ENCODE measurements at regions not wholly inside any gene's neighbourhood (a gene's known extent, or its start where the extent isn't known, plus 50 kb on each side); places are given as distances from the start of the nearest gene placed in this dataset.

DNA sequence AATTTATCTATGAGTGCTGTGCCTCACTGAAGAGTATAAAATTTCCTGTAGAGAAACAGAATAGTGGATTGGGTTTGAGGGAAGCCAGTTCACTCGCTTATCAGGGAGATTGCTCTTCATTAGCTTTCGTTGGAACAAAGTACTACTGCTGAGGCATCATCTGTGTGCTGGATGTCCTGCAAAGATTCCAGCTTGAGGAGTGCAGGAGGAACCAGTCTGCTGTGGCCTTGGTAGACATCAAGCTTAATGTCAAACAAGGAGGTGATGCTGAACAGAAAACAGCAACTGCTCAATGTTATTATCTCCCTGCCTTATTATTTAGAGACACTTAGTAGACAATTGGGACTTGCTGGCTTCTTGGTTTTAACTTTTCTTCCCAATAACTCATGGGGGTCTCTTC is 297.5 kb upstream of the DPH6 start:
- POLR2A ChIA-PET = no interaction called here
- no peak overlapping the region for H3K4me3 ChIP-seq (ENCODE audit: low read depth, low read length)
- intact Hi-C loops (cut with micrococcal nuclease; ENCODE audit: unreplicated experiment) = no loop called here
- TF ChIP-seq, protein P1, sequence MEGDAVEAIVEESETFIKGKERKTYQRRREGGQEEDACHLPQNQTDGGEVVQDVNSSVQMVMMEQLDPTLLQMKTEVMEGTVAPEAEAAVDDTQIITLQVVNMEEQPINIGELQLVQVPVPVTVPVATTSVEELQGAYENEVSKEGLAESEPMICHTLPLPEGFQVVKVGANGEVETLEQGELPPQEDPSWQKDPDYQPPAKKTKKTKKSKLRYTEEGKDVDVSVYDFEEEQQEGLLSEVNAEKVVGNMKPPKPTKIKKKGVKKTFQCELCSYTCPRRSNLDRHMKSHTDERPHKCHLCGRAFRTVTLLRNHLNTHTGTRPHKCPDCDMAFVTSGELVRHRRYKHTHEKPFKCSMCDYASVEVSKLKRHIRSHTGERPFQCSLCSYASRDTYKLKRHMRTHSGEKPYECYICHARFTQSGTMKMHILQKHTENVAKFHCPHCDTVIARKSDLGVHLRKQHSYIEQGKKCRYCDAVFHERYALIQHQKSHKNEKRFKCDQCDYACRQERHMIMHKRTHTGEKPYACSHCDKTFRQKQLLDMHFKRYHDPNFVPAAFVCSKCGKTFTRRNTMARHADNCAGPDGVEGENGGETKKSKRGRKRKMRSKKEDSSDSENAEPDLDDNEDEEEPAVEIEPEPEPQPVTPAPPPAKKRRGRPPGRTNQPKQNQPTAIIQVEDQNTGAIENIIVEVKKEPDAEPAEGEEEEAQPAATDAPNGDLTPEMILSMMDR (IDR thresholded peaks at IDR 0.05; ENCODE audit: insufficient read depth in 1 of 2, low read depth in 1 of 2, low read length in 1 of 2, severe bottlenecking in 1 of 2, unreplicated experiment in 1 of 2) = no peak
- Mint-ChIP-seq H3K4me3 (ENCODE audit: unreplicated experiment) (no peak overlapping the region), H3K27me3 (ENCODE audit: insufficient read depth, unreplicated experiment) (peaks cover 3% of the 10 kb centered on the region), H3K9me3 (ENCODE audit: unreplicated experiment) (no peaks in the 10 kb centered on the region), H3K4me1 (ENCODE audit: low read depth, unreplicated experiment) (no peaks in the 10 kb centered on the region), H3K27ac (ENCODE audit: unreplicated experiment) (no peak overlapping the region), H3K36me3 (ENCODE audit: insufficient read depth, unreplicated experiment) (no peaks in the 10 kb centered on the region)
- CTCF ChIA-PET = no interaction called here
- H3K27me3 ChIP-seq (replicated peaks; ENCODE audit: control insufficient read depth, insufficient read depth, low read length) = no peaks in the 10 kb centered on the region
- H3K9me3 ChIP-seq = no peaks in the 10 kb centered on the region
- H3K4me1 ChIP-seq = no peaks in the 10 kb centered on the region
- BruUV-seq (replicated peaks) = no TSS peak
- no peaks in the 10 kb centered on the region for H3K36me3 ChIP-seq (ENCODE audit: control insufficient read depth, insufficient read depth, low read length)
- no peak for DNase-seq

DNA sequence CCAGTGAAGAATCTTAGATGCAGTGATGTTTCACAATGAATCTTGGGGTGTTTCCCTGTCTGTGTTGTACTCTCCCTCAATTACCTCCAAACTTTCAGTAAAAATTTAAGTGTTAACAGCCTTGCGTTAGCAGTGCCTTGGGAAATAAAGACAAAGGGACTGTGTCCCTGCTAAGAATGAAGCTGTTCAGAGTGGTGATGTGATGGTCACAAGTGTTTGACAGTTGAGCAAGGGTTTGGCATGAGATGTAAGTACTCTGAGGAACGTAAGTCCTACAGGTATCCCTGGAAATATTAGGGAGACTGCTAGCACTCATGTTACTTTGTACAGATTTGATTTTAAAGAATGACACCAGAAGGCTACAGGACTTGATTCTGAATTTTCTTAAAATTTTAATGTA is 304.3 kb upstream of the DPH6 start:
- ChIA-PET CTCF (no interaction called here), POLR2A (no interaction called here)
- no peaks in the 10 kb centered on the region for H3K9me3 Mint-ChIP-seq (ENCODE audit: unreplicated experiment)
- Histone ChIP-seq H3K27me3 (replicated peaks; ENCODE audit: control insufficient read depth, insufficient read depth, low read length) (no peaks in the 10 kb centered on the region), H3K4me3 (ENCODE audit: low read depth, low read length) (no peak overlapping the region), H3K4me1 (no peaks in the 10 kb centered on the region), H3K36me3 (ENCODE audit: control insufficient read depth, insufficient read depth, low read length) (no peaks in the 10 kb centered on the region), H3K9me3 (no peaks in the 10 kb centered on the region)
- intact Hi-C loops (cut with micrococcal nuclease; ENCODE audit: unreplicated experiment) = no loop called here
- no peak overlapping the region for H3K27ac Mint-ChIP-seq (ENCODE audit: unreplicated experiment)
- no peak for DNase-seq
- H3K4me3 Mint-ChIP-seq (ENCODE audit: unreplicated experiment) = no peak overlapping the region
- peaks cover 7% of the 10 kb centered on the region for H3K4me1 Mint-ChIP-seq (ENCODE audit: low read depth, unreplicated experiment)
- no peaks in the 10 kb centered on the region for H3K36me3 Mint-ChIP-seq (ENCODE audit: insufficient read depth, unreplicated experiment)
- TF ChIP-seq, protein P1 (IDR thresholded peaks at IDR 0.05; ENCODE audit: insufficient read depth in 1 of 2, low read depth in 1 of 2, low read length in 1 of 2, severe bottlenecking in 1 of 2, unreplicated experiment in 1 of 2) = no peak
- BruUV-seq (replicated peaks) = no TSS peak
- peaks cover 2% of the 10 kb centered on the region for H3K27me3 Mint-ChIP-seq (ENCODE audit: insufficient read depth, unreplicated experiment)

DNA sequence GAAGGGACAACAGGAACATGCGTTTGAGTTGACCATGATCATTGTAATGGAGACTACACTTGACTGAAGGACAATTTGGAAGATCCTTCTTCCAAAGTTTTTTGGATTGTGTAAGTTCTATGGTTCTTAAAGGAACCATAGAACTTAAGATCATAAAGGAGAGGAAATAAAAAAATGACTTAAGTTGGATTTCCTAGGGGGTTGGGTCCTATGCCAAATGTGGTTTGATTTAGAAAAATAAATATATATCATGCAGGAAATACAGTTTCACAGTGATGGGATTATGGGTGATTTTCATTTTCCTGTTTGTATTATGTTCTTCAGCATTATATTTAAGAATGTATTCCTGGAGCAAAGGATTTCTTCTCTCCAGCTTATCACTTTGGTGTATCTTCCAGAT is 305.5 kb upstream of the DPH6 start:
- no peak overlapping the region for H3K27ac Mint-ChIP-seq (ENCODE audit: unreplicated experiment)
- Histone ChIP-seq H3K27me3 (replicated peaks; ENCODE audit: control insufficient read depth, insufficient read depth, low read length) (no peaks in the 10 kb centered on the region), H3K4me3 (ENCODE audit: low read depth, low read length) (no peak overlapping the region), H3K9me3 (no peaks in the 10 kb centered on the region), H3K4me1 (no peaks in the 10 kb centered on the region), H3K36me3 (ENCODE audit: control insufficient read depth, insufficient read depth, low read length) (no peaks in the 10 kb centered on the region)
- TF ChIP-seq, protein P1 (IDR thresholded peaks at IDR 0.05; ENCODE audit: insufficient read depth in 1 of 2, low read depth in 1 of 2, low read length in 1 of 2, severe bottlenecking in 1 of 2, unreplicated experiment in 1 of 2) = no peak
- BruUV-seq (replicated peaks) = no TSS peak
- ChIA-PET CTCF (interaction anchor here (0.6 kb wide), 1 partner anchor 1507 kb away, joined by 3 read pairs; no protein-coding TSS in a partner anchor), POLR2A (no interaction called here)
- H3K36me3 Mint-ChIP-seq (ENCODE audit: insufficient read depth, unreplicated experiment) = no peaks in the 10 kb centered on the region
- intact Hi-C loops (cut with micrococcal nuclease; ENCODE audit: unreplicated experiment) = no loop called here
- H3K27me3 Mint-ChIP-seq (ENCODE audit: insufficient read depth, unreplicated experiment) = no peaks in the 10 kb centered on the region
- no peak overlapping the region for H3K4me3 Mint-ChIP-seq (ENCODE audit: unreplicated experiment)
- H3K4me1 Mint-ChIP-seq (ENCODE audit: low read depth, unreplicated experiment) = peaks cover 7% of the 10 kb centered on the region
- no peaks in the 10 kb centered on the region for H3K9me3 Mint-ChIP-seq (ENCODE audit: unreplicated experiment)
- no peak for DNase-seq

Measured in Caco-2 (cell line).